ENCODE measurements at regions not wholly inside any gene's neighbourhood (a gene's known extent, or its start where the extent isn't known, plus 50 kb on each side); places are given as distances from the start of the nearest gene placed in this dataset.
"Not testable (repeated sequence)": the region's sequence is repeated elsewhere in the genome, so short reads cannot be mapped to it uniquely, and the experiment has no call there.

DNA sequence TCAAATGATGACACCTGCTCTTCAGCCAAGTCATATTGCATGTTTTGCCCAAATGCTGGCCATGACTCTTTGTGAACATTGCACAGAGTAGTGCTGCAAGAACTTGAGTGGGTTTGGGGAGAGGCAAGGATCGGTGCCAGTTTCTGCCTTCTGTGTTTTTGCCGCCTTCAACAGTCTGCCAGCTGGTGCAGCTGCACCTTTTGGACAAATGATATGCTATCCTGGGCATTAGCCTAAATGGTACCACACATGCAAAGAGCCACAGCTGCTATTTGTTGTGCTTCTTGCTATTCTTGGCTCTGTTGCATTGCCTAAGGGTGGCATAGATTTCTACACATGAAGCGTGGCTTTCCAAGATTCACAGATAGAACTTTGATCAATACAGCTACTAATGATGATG lies 189.0 kb upstream of the CCN2 start:
- no peak for DNase-seq (ENCODE audit: low read depth)

- no peak for DNase-seq (ENCODE audit: low read depth)
Measured at GRCh38 chr6:132139611-132140010, 188.4 kb upstream of the CCN2 start.

DNA sequence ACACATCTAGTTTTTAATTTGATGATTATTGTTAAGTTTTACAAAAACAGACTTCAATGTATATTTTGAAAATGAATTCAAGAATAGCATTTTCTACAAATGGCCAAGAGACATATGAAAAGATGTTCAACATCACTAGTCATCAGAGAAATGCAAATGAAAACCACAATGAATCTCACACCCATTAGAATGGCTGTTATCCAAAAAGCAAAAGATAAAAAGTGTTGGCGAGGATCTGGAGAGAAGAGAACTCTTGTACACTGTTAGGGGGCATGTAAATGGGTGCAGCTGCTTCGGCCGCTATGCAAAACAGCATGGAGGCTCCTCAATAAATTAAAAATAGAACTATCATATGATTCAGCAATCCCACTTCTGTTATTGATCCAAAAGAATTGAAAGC lies 185.8 kb upstream of the CCN2 start:
- DNase-seq (ENCODE audit: low read depth) = no peak

GRCh38 chr6:132135409-132135808 lies 184.2 kb upstream of the CCN2 start:
- no peak for DNase-seq (ENCODE audit: low read depth)

GRCh38 chr6:132133736-132134445 lies 182.7 kb upstream of the CCN2 start:
- no peak for DNase-seq (ENCODE audit: low read depth)

DNA sequence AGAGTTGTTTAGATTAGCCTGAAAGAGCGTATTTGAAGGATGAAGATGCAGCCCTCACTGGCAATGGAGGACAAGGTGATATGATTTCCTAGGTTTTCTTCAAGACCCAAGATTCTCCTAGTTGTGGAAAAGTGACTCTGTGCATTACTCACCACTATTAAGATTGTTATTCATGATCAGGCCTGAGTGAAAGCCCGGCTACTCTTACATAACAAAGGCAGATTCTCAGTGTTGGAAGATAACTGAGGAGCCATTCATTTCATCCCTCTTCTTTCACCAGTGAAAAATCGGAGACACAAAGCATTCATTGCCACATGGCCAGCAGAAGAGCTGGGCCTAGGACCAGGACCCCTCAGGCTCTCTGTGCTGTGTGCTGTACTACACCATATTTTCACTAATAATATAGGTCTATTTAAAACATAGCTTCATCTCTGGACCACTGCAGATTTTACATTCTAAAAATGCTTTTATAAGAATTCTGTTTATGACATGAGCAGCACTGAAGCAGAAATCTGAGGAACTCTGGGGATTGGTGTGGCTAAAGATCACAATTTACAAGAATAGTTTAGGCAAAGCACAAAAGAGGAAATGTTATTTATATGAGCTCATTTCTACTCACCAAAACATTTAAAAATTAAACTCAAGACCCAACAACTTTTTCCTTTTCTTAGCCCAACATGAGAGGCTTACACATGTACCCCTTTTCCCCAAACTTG lies 181.9 kb upstream of the CCN2 start:
- no peak for DNase-seq (ENCODE audit: low read depth)

- no peak for DNase-seq (ENCODE audit: low read depth)
Measured at GRCh38 chr6:132132422-132132821, 181.2 kb upstream of the CCN2 start.

- peak; percentile 88 for DNase-seq (ENCODE audit: low read depth)
Measured at GRCh38 chr6:132131758-132132157, 180.6 kb upstream of the CCN2 start.

GRCh38 chr6:132131351-132131750 lies 180.2 kb upstream of the CCN2 start:
- DNase-seq (ENCODE audit: low read depth) = no peak

DNA sequence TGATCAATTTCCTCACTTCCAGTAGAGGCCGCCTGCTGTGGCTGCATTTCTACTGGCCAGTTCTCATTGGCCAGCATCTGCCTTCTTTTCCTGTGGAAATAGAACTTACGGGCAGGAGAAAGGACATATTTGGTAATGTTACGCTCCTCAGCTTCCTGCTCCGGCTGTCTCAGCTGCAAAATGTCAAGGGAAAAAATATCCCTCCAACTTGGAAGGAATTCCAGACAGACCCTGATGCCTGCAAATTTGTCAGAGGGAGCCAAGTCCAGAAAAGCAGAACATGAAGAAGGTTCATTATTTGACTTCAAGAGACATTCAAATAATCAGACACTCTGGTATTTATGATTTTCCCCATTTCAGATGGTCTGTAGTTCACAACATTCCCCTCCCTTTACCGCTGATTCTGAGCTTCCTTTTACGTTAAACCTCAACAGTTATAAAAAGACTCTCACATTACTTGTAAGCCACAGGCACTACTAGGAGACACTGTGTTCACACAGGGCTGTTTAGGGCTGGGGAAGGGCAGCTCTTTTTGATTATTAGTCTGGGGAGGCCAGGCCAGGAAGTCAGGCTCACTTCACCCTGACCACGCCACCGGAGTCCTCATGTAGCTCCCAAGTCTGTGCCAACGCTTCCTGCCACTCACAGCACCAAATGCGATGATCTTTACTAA lies 179.6 kb upstream of the CCN2 start:
- DNase-seq (ENCODE audit: low read depth) = no peak

DNA sequence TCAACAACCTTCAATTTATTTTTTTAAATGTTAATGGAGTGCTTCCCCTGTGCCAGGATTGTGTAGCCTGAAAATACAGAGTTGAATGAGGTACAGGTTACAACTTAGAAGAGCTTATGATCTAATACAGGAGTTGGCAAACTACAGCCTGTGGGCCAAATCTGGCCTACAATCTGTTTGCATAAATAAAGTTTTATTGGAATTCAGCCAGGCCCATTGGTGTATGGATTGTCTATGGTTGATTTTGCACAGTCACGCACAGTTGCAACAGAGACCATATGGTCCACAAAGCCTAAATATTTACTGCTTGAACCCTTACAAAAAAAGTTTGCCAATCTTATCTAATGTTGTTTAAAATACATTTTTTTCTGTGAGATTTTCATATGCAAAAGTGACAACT lies 177.3 kb upstream of the CCN2 start:
- DNase-seq (ENCODE audit: low read depth) = no peak

- DNase-seq (ENCODE audit: low read depth) = no peak
Measured at GRCh38 chr6:132126150-132126549, 175.0 kb upstream of the CCN2 start.

GRCh38 chr6:132122871-132123270 lies 171.7 kb upstream of the CCN2 start:
- no peak for DNase-seq (ENCODE audit: low read depth)

DNA sequence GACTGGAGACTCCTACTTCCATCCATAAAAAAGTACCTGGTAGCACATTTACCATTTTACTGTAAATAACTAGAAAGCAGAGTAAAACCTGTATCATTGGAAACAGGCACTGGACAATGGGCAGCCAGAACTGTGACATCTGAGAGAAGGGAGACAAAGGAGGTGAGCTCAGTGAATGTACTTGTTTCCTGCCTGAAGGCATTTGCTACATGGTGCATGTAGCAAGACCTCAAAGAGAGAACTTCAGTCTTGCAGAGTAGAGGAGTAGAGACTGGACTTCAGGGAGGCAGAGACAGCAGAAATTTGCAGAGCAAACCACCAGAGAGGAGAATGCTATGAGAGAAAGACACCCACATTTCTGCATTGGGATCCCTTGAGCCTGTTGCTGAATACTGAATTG lies 171.0 kb upstream of the CCN2 start:
- DNase-seq (ENCODE audit: low read depth) = no peak

DNA sequence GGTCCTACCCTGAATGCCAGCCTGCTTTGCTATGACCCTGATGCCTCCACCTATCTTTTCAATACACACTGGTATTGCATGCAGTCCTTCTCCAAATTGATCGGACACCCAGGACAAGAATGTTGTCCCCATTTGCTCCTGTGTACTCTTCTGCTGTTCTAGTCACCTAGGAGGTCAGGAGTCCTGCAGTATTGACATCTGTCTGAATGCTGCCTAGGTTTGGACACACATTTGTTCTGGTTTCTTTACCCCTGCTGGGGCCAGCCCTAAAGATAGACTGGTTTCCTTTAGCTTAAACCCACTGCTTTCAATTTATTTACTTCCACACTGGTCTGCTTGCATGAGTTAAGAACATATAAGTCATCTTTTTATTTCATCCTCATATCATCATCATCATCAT lies 167.0 kb upstream of the CCN2 start:
- DNase-seq (ENCODE audit: low read depth) = no peak

GRCh38 chr6:132115714-132116366 lies 164.7 kb upstream of the CCN2 start:
- no peak for DNase-seq (ENCODE audit: low read depth)

- DNase-seq (ENCODE audit: low read depth) = no peak
Measured at GRCh38 chr6:132114201-132114825, 163.1 kb upstream of the CCN2 start.

- DNase-seq (ENCODE audit: low read depth) = not testable (repeated sequence)
Measured at GRCh38 chr6:132109752-132110151, 158.6 kb upstream of the CCN2 start.

DNA sequence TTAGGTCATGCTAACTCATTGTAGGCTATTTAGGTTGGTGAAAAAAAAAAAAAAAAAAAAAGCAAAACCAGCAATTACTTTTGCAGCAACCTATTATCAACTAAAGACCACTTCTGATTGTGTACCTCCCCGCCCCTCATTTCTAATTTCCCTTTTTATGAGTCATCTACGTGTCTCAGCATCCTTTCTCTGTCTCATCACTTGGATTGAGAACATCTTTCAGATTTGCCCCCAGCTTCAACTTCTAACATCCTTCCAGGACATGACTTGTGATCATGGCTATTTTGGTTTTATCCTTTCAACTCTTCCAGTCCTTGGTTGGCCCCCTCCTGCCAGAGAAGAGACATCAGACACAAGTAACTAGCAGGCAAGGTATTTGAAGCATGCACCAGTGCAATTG lies 156.7 kb upstream of the CCN2 start:
- no peak for DNase-seq (ENCODE audit: low read depth)

DNA sequence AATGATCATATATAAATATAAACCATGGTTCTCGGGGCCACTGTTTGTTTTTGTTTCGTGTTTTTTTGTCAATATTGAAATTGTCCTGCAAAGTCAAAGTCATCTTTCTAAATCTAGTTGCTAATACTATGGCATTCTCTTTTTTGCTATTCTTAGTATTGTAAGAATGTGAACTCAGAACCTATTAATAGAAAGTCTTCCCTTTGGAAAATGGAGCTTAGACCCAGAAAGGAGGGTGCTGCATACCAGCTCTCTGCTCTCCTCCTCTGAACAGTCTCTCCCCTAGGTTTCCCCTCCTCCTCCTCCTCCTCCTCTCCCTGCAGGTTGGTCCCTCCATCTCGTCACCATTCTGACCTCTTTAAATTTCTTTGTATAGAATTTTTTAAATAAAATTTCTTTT lies 150.4 kb upstream of the CCN2 start:
- no peak for DNase-seq (ENCODE audit: low read depth)

DNA sequence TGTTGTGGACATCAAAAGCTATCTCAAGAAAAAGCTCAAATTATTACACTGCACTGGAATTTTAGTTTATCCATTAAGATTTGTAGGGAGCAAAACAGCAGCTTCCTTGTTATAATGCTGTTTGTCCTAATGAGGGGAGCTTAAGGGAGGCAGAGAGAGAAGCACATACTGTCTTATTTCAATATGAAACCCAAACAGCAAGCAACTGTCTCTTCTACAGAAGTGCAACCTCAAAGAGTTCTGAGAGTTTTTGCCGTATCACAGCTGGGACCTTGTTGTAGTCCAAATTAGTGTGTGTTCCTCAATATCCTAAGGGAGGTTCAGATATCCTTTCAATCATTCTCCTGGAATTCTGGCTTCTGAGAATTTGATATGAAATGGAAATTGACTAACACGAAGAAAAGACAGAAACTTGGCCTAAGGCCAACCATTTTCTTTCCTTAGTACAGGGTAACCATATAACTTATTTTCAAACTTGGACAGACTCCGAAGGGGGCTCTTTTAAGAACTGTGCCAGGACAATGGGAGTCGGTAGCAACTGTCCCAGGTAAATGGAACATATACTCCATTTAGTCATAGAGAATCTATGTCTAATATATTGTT lies 149.3 kb upstream of the CCN2 start:
- DNase-seq (ENCODE audit: low read depth) = no peak

- DNase-seq (ENCODE audit: low read depth) = no peak
Measured at GRCh38 chr6:132096996-132097395, 145.8 kb upstream of the CCN2 start.
